Glomerular visceral epithelial cell (primary cell): ENCODE measurements at regions not wholly inside any gene's neighbourhood (a gene's known extent, or its start where the extent isn't known, plus 50 kb on each side); places are given as distances from the start of the nearest gene placed in this dataset.

ENCODE experiments used
- DNase-seq: peaks from one replicate; pipeline ENCODE4 v3.0.0-alpha.2; 2016; ENCODE audit errors: extremely low spot score

DNA sequence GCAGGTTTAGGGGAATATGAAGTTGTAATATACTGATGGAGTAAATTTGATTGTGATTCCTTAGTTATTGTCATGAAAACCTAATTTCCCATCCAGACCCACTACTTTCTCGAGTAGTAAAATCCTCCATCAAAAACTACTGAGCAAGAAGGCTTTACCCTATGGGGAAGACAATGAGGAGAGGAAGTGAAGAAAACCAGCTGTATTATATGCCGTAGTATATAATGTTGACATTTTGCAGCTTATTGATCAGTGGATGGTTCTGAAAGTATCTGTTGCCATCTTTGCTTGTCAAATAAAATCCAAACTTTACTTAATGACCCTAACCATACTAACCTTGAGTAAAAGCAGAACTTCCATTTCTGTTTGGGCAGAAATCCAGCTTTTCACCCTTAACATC, 292.8 kb upstream of the RAG2 start:
- DNase-seq, result no peak

DNA sequence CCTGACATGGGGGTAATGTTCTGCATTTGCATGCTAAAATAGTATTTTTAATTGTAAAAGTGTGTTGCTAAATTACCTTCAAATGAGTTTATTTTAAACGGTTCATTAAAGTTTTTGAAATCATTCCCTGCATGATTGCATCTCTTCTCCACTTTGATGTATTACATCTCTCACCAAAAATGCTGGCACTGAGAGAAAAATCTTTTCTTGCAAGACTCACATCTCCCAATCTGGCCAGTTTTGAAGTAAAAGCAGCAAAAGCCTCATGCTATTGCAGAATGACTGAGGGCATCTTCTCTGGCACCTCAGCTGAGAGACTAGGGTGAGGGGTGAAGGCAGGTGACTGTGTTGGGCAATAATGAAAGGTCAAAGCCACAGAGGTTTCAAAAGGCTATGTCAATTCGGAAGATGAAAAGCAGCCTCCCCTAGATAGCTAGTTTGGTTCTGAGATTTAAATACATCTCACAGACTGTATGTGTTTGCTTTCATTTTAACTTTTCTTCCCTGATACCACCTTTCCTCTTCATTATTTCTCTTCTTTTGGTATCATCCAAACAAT, 292.2 kb upstream of the RAG2 start:
- DNase-seq, result no peak

DNA sequence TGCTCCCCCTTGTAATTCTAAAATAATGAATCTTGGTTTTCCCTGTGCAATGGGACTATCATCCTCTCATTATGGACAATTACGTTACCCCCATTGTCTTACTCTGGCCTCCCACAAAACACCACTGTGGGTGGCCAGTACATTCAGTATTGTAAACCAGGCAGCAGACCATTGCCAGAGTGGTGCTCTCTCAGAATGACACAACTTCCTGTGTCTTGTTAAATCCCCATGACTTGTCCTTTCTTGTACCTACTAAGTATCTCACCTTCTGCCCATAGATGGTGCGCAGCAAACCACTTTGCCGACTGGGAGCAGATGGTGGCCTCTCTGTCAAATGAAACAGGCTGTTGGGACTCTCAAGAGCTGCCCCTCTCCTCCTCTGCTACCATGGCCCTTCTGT, 287.1 kb upstream of the RAG2 start:
- DNase-seq, result no peak

DNA sequence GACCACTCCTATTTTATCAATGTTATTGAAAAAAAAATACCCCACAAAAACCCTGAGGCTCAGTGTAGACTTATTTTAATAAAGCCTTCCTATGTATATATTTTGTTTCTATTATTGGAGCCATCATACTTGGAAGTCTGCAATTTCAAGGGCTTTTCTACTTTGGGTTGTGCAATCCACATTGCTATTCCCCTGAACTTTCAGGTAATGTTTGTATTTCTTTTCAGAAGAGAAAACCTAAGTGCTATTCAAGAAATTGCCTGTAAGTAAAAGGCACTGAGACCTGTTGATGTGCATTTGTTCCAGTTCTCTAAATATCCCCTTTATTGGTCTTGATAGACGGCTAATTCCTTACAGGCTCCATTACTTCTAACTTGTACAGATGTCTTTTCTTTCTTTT, 280.7 kb upstream of the RAG2 start:
- no peak for DNase-seq

DNA sequence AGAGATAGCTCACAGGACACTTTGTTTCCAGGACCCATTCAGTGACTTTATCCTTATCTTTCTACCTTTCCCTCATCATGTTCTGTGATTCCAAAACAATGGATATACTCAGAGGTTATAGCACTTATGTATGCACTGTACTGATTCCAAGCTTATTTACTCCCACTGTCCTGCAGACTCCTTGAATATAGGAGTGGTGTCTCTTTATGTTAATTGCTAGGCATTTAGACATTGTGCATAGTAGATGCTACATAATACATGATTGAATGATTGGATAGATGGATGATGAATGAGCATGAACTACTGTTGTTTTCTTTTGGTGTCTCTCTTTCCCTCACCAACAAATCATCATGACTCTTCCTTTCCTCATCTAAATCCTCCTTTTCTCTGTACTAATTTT, 279.1 kb upstream of the RAG2 start:
- DNase-seq, result no peak

DNA sequence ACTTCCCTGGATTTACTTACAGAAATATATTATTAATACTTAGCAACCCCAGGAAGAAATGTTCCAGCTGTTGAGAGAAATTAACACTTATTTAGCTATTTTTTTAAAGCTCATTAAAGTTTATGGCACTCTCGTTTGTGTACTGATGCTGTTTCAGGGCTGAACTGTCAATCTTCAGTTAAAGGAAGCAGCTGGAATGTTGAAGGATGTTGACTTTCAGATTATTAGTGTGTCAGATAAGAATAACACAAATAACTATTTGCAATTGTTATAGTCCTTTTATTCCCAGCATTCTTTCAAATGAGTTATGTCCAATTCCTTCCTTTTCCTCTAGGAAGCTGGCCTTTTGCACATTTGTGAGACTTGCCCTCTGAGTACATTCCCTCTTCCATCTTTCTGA, 278.2 kb upstream of the RAG2 start:
- no peak for DNase-seq

DNA sequence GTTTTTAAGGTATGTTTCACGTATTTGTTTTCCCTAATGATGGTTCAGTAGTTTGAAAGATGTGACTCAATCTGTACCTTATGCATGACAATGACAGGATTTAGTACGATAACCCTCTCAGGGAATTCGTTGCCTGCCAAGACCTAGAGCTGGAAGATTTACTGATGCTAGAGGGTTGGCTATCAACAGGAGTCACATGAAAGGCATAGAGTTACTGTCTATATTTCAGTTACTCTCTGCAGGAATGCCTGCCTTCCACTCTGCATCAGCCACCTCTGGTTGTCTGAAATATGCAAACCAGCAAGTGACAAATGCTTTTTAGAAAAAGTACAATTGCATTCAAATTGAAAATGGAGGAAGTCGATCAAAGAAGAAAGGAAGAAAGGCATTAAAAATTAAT, 276.3 kb upstream of the RAG2 start:
- no peak for DNase-seq

DNA sequence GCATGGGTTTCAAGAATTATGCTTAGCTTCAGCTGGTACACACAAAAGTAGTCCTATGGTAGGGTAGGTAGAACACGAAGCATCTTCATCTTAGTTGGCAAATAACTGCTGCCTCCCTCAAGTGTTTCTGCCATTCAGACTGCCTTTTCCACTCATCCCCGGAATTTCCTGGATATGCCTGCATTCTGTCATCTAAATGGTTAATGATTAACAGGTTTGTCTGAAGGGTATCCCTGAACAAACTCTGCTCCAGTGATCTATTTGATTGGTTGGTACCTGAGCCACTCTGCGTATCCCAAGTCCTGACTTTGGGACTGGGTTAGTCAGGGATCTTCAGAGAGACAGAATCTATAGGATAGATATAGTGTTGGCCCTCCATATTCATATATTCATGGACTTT, 272.3 kb upstream of the RAG2 start:
- no peak for DNase-seq

DNA sequence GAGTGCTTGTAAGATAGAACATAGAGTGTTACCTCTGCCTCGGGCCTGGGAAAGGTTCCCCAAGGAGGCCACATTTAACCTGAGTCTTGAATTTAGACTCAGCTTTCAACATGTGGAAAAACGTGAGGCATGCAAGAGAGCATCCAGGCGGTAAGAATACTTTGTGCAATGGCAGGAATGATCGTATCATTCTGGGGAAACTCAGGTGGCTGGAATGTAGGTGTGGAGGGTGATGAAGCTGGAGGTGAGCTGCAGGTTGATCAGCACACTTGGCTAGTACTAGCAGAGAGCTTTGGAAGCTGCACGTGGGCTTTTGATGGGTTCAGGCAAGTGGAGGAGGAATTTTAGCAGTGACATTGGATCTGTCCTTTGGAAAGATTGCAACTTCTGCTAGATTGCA, 270.3 kb upstream of the RAG2 start:
- no peak for DNase-seq

DNA sequence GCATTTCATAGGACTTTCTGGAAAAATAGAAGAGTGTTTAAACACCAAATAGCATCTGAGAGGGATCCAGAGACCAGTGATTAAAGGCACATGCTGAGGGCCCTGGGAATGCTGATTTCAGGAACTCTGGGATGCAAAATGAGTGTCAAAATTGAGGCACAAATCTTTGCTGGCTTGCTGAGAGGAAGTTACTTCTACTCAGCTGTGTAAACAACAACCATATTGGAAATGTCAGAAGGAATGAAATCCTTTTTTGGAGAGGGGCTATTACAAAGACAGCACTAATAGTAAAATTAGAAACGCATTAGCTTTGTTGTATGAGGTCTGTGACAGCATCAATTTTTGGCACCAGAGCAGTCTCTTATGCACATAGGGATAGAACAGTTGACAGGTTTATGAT, 267.8 kb upstream of the RAG2 start:
- DNase-seq, result no peak

DNA sequence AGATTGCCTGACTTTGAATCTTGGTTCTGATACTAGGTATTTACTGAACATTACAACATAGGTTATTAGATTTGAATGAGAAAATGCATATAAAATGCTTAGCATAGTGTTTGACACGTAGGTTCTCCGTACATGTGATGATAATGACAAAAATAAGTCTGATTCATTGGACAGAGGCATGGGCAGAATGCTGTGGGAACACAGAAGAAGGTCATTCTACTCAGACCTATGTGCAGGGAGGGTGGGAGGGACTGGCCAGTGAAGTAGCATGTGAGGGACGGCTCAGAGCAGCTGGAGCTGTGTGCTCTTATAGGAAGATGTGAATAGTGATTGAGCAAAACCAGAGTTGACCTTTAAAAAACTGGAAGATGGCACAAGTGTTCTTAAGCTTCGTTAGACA, 256.8 kb upstream of the RAG2 start:
- no peak for DNase-seq

DNA sequence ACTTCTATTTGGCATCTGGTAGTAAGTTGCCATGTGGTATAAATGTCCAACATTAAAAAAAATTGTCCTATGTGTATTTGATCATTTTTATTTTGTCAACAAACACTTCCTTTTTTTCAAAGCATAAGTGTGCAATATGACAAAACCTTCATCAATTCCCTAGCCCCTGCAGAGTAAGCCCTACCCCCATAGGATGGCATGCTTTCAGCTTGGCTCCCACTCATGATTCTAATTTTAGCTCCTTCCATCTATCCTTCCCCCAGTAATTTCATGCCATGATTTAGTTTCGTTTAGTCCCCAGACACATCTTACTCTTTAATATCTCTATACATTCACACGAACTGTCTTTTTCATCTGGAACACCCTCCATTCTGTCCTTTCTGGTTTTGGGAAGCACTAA, 250.6 kb upstream of the RAG2 start:
- no peak for DNase-seq

DNA sequence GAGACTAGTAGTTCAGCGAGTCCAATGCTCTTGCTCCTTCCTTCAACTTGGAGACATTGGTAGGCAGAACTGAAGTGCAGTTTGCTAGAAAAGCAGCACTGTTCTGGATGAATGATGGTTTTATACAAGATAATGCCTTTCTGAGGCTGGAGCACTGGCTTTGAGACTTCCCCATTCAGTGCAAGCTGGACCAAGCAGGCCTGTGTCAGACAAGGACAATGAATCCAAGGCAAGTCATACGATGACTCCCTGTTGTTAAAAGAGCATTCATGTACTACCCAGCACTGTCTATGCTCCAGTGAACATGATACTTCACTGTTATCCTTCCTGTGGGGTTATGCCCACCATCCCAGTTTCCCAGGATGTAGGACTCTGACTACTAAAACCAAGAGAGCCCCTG, 242.3 kb upstream of the RAG2 start:
- DNase-seq, result no peak

DNA sequence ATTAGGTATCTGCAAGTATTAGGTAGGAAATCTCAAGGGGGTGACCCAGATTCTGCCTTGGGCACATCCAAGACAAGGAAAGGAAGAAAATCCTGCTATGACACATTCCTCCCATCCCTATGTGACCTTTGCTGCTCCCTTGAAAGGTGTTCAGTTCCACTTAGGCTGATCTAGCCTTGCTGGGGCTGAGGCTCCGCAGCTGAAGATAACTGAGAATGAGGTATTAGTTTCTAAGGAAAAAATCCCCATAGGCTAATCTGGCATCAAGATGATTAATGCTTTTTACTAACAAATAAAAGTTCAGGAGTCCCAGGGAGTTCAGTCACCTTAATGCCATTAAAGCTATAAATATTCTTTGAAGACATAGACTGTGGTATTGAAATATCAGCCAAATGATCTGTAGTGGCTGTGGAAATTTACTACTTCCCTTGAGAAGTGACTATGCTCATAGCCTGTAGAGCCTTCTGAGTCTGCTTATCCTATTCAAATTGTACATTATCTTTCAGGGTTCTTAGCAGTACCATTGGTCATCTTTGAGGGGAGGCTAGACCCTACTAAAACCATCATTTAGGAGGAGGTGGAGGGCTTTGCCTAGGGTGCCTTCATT, 239.9 kb upstream of the RAG2 start:
- no peak for DNase-seq

DNA sequence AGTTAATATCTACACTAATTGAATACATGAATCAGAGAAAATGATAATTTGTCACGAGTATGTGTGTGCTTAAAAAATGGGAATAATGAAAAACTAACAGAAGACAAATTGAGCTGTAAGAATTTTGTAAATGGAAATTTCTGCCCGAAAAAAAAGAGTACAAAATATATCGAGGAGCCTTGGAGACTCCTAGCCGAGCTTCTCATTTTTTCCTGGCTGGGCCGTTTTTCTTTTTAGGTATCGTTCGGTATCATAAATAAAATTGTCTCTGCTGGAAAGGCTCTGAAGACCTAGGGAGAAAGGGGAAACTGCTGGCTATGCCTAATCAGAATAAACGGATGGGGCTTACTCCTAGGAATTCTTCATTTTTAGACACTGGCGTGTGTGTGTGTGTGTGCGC, 227.2 kb upstream of the RAG2 start:
- DNase-seq, result no peak

DNA sequence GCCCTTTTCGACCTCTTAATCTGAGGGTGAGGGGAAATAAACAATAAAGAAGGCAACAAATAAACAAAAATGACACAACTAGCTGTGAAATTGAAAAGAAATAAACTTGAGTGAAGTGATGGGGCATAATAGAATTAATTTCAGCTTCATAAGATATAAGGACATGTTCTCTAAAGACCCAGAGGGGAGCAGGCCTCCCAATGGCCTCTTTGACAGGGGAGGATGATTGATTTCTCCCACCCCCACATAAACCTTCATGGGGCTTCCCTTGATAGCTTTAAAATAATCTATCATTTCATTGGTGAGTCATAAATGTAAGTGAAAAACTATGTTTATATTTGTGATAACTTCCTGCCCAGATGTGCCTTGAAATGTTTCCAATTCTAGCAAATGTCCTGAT, 226.3 kb upstream of the RAG2 start:
- DNase-seq, result no peak

DNA sequence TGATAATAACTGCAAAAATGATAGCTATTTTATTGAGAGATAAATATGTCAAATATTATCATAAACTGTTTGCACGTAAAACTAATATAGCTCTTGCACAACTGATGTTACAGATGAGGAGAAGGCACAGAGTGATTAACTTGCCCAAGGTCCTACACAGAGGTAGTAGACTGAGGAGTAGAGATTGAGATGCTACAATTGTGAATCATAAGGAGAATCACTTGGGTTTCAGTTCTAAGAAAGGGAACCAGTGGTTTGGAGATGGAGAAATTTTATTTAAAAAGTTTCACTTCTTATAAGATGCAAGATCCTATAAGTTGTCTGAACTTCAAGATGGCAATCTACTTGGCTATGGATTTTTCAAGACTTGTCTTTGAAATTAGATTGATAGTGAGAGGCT, 224.8 kb upstream of the RAG2 start:
- no peak for DNase-seq

DNA sequence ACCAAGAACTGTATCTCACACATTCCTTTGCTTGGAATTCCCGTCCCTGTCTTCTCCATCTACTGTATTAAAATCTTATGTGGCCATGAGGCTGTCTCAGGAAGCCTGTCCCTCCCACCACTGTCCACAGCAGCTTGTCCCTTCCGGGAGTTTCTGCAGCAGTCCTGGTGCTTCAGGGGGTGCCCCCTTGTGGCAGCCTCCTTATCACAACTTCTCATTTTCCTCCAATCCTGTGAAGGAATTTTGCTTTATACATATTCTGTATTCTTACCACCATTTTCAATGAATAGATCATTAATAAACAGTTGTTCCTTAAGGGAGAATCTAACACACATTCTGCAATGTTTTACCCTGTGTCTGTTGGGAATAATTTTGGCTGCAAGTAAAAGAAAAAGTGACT, 220.4 kb upstream of the RAG2 start:
- DNase-seq, result no peak

DNA sequence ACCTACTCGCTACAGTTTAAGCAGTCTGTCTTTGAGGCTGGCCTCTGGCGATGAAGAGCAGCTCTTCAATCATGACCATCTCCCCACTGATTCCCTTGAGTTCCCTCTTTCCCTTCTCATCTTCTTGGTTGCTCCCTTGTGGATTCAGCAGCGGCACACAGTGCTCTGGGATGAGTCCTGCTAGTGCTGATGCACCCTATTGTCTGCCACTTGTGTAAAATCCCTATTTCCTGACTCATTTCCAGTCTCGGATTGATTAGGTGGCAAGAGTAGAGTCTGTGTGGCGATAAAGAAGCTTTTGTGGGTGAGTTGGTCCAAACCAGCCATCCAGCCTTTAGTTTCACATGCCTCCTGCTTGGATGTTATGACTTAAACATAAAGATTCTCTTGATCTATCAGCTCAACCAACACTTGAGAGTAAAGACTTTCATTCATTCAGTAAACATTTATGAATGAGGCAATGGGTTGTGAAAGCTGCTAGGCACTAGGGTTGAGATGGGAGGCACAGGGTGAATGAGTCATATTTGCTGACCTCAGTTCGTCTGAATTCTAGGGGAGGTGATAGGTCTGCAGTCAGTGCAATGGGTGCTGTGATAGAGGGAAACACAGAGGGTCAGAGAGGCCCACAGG, 219.4 kb upstream of the RAG2 start:
- peak; percentile 2 for DNase-seq

DNA sequence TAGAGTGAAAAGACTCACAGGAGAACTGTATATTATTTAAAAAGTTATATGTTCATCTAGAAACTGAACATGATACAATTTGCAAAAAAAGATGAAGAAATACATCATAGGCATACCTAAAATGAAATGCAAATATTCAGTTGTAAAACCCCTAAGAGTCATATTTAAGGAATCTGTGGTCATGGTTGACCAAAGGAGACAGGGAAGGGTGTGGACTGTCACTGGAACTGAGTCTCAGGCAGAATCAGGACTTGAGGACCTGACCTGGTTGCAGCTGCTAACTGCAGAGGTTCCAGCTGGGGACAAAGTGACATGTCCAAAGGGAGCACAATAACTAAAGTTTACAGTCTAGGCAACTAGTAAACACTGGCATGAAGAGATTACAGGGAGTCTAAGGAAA, 211.3 kb upstream of the RAG2 start:
- no peak for DNase-seq

DNA sequence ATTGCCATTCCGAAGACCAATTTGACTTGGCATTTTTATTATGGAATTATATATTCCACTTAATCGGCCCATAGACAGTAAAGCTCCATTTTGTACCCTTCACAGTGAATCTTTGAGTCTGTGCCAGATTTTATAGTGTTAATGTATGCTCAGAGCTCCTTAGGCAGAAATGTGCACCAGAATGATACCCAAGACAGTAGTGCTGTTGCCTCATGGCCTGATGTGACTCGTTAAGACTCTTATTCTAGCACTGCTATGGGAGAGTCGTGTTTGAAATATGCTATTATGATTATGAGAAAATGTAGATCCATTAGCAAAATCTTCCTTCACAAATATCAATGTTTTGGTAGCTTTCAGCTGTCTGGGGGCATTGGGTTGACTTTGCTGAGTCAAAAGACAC, 209.8 kb upstream of the RAG2 start:
- DNase-seq, result no peak

DNA sequence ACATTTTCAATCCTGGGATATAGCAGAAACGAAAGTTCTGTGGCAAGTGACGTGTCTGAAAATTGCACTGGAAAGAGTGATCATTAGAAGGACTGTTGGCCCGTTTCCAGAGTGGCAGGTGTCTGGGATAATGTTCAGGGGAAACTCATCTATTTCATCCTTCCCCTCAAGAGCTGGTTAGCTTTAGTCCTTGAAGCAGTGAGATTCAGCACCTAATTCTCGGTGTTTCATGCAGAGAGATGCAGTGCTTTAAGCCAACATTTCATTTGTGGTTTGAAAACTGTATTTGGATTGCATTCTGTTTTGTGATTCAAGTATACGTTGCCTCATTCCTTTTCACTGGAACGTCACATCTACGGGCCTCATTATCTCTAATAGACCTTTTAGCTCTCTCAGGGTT, 205.0 kb upstream of the RAG2 start:
- DNase-seq, result no peak

DNA sequence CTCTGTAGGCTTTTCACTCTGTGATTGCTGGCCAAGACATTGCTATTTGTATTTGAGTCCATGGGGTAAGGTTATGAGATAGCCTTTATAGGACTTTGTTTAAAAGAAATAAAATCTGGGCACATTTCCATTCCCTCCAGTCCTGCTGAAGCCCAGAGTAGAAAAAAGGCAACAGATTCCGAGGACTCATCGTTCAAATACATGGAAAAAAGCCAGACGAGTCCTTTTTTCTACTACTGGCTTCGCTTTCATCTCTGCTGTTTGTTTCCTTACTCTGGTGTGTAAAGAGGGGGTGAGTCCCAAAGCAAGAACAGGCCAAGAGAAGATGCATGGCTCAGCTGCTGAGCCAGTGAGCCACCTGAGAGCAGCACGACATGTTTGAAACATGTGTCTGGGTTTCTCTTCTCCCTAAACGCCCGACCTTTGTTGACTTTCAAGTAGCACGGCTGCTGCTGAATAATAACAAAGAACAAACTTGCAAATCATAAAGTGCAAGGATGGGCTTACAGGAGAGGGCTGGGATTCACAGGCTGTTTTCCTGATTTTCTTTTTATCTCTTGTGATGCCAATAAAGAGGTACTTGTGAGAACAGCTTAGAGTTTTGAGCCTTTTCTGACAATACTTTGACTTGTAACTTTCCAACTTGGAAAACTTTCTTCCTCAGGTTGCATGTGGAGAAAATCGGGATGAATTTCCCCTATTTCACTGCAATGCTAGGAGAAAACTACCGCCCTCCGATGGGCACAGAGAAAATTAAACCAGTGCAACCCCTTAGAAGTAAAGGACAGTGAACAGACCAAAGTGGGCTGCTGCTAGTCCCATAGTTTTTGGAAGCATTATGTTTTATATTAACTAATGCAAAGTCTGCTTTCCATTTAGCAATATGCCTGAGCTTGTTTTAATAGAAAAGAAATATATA, 195.2 kb upstream of the RAG2 start:
- no peak for DNase-seq
